WTC11 (cell line): ENCODE measurements at regions not wholly inside any gene's neighbourhood (a gene's known extent, or its start where the extent isn't known, plus 50 kb on each side); places are given as distances from the start of the nearest gene placed in this dataset.

Source experiments
- ATAC-seq: fragments of 200-7000 bp; cut with Tn5 transposase; 2 replicates; pipeline ENCODE4 v1.10.0; 2021; ENCODE audit warnings: mild to moderate bottlenecking, moderate library complexity
- CTCF ChIA-PET: fragments of 300-600 bp; sonication (Branson Sonifier 250); formaldehyde crosslinking; loops from one replicate; lab custom pipeline; 2021; ENCODE audit warnings: antibody characterized with exemption; lab: Charles Lee
- POLR2A ChIA-PET: fragments of 350-600 bp; sonication (Branson Sonifier 250); formaldehyde crosslinking; loops from one replicate; lab custom pipeline; 2021; ENCODE audit warnings: antibody characterized with exemption; lab: Charles Lee
- DNase-seq: peaks from one replicate; pipeline ENCODE4 v3.0.0; 2021; ENCODE audit warnings: low spot score
- H3K27ac Mint-ChIP-seq: 2 replicates; pipeline ENCODE4 v1.8.0; 2021; ENCODE audit warnings: mixed read lengths
- H3K27me3 Mint-ChIP-seq: 2 replicates; pipeline ENCODE4 v1.8.0; 2021; ENCODE audit warnings: low read depth, mild to moderate bottlenecking, moderate library complexity, mixed read lengths
- H3K36me3 Mint-ChIP-seq: 2 replicates; pipeline ENCODE4 v1.8.0; 2021; ENCODE audit warnings: mixed read lengths
- H3K4me1 Mint-ChIP-seq: 2 replicates; pipeline ENCODE4 v1.8.0; 2022; ENCODE audit warnings: mixed read lengths
- H3K4me3 Mint-ChIP-seq: 2 replicates; pipeline ENCODE4 v1.8.0; 2021; ENCODE audit warnings: mild to moderate bottlenecking, moderate library complexity, mixed read lengths
- H3K9me3 Mint-ChIP-seq: 2 replicates; pipeline ENCODE4 v1.8.0; 2021; ENCODE audit warnings: mixed read lengths
- AFF4 ChIP-seq: sonication (generic); formaldehyde crosslinking; IDR thresholded peaks from 2 replicates; pipeline ENCODE4 v1.8.1; 2023; ENCODE audit warnings: mild to moderate bottlenecking, missing genetic modification reagents, borderline replicate concordance
- CBFB ChIP-seq: sonication (generic); formaldehyde crosslinking; IDR thresholded peaks from 2 replicates; pipeline ENCODE4 v1.8.1; 2022; ENCODE audit warnings: mild to moderate bottlenecking, low read depth, missing genetic modification reagents
- CREB1 ChIP-seq: sonication (generic); formaldehyde crosslinking; IDR thresholded peaks from 2 replicates; pipeline ENCODE4 v1.8.0; 2023; ENCODE audit warnings: mild to moderate bottlenecking, missing genetic modification reagents
- E2F4 ChIP-seq: sonication (generic); formaldehyde crosslinking; IDR thresholded peaks from 2 replicates; pipeline ENCODE4 v1.8.1; 2022; ENCODE audit warnings: low read depth, mild to moderate bottlenecking, moderate library complexity, missing genetic modification reagents, borderline replicate concordance
- ERG ChIP-seq: fragments of 250-450 bp; sonication (Bioruptor Pico); IDR thresholded peaks from 2 replicates; pipeline ENCODE4 v1.8.0; 2021; ENCODE audit warnings: mild to moderate bottlenecking
- FOXP1 ChIP-seq: sonication (generic); formaldehyde crosslinking; IDR thresholded peaks from 2 replicates; pipeline ENCODE4 v1.8.0; 2022; ENCODE audit warnings: missing genetic modification reagents, mild to moderate bottlenecking, moderate library complexity, borderline replicate concordance
- NR1H2 ChIP-seq: sonication (generic); formaldehyde crosslinking; IDR thresholded peaks from 2 replicates; pipeline ENCODE4 v1.9.0; 2021; ENCODE audit warnings: mild to moderate bottlenecking, moderate library complexity, missing genetic modification reagents
- PRRX2 ChIP-seq: fragments of 250-450 bp; sonication (Bioruptor Pico); IDR thresholded peaks from 2 replicates; pipeline ENCODE4 v1.8.0; 2021; ENCODE audit warnings: mild to moderate bottlenecking
- SOX15 ChIP-seq: fragments of 250-450 bp; sonication (Bioruptor Pico); IDR thresholded peaks from 2 replicates; pipeline ENCODE4 v1.9.0; 2021; ENCODE audit warnings: mild to moderate bottlenecking
- ZBTB21 ChIP-seq: sonication (generic); formaldehyde crosslinking; IDR thresholded peaks from 2 replicates; pipeline ENCODE4 v1.8.1; 2023; ENCODE audit warnings: mild to moderate bottlenecking, missing genetic modification reagents, borderline replicate concordance
- ZBTB43 ChIP-seq: sonication (generic); formaldehyde crosslinking; IDR thresholded peaks from 2 replicates; pipeline ENCODE4 v1.8.1; 2023; ENCODE audit warnings: mild to moderate bottlenecking, missing genetic modification reagents
- ZNF232 ChIP-seq: sonication (generic); formaldehyde crosslinking; IDR thresholded peaks from 2 replicates; pipeline ENCODE4 v1.8.0; 2022; ENCODE audit warnings: mild to moderate bottlenecking, missing genetic modification reagents
- ZNF263 ChIP-seq: sonication (generic); formaldehyde crosslinking; IDR thresholded peaks from 2 replicates; pipeline ENCODE4 v1.8.1; 2022; ENCODE audit warnings: low read depth, mild to moderate bottlenecking, moderate library complexity, missing genetic modification reagents
- ZNF281 ChIP-seq: sonication (generic); formaldehyde crosslinking; IDR thresholded peaks from 2 replicates; pipeline ENCODE4 v1.8.0; 2023; ENCODE audit warnings: mild to moderate bottlenecking, missing genetic modification reagents
- TF ChIP-seq, protein P1 (sequence below): sonication (generic); formaldehyde crosslinking; IDR thresholded peaks from 2 replicates; pipeline ENCODE4 v1.8.0; 2022; ENCODE audit warnings: mild to moderate bottlenecking, missing genetic modification reagents
- TF ChIP-seq, protein P2 (sequence below): sonication (generic); formaldehyde crosslinking; IDR thresholded peaks from 2 replicates; pipeline ENCODE4 v1.8.1; 2023; ENCODE audit warnings: mild to moderate bottlenecking, missing genetic modification reagents, moderate library complexity

DNA sequence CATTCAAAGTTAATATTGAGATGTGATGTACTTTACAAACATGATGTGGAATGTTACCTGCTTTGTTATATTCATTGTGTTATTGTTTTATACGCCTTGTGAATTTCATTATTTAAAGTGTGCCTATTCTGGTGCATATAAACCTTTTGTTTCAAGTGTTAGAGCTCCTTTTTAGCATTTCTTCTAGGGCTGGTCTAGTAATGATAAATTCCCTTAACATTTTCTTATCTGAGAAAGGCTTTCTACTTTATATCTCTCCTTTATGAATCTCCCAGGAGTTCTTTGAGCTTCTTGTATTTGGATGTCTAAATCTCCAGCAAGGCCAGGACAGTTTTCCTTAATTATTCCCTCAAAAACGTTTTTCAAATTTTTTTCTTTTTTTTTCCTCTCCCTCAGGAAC is 1005.6 kb downstream of the IGSF11 start:
- no peak for DNase-seq
- no peaks in the 10 kb centered on the region for H3K4me1 Mint-ChIP-seq
- no peak for ATAC-seq
- no peak for TF ChIP-seq FOXP1
- no peak for TF ChIP-seq CREB1
- no peak for TF ChIP-seq AFF4
- no peak for TF ChIP-seq E2F4 (CRISPR knock-in tag)
- TF ChIP-seq ERG (CRISPR knock-in tag): no peak
- TF ChIP-seq, protein P1, sequence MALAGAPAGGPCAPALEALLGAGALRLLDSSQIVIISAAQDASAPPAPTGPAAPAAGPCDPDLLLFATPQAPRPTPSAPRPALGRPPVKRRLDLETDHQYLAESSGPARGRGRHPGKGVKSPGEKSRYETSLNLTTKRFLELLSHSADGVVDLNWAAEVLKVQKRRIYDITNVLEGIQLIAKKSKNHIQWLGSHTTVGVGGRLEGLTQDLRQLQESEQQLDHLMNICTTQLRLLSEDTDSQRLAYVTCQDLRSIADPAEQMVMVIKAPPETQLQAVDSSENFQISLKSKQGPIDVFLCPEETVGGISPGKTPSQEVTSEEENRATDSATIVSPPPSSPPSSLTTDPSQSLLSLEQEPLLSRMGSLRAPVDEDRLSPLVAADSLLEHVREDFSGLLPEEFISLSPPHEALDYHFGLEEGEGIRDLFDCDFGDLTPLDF (CRISPR knock-in tag): no peak
- no peak for TF ChIP-seq PRRX2
- POLR2A ChIA-PET: no interaction called here
- H3K4me3 Mint-ChIP-seq: no peak overlapping the region
- no peak overlapping the region for H3K27ac Mint-ChIP-seq
- no peaks in the 10 kb centered on the region for H3K27me3 Mint-ChIP-seq
- peaks cover 62% of the 10 kb centered on the region for H3K9me3 Mint-ChIP-seq
- CTCF ChIA-PET: no interaction called here
- H3K36me3 Mint-ChIP-seq: peaks cover 13% of the 10 kb centered on the region

DNA sequence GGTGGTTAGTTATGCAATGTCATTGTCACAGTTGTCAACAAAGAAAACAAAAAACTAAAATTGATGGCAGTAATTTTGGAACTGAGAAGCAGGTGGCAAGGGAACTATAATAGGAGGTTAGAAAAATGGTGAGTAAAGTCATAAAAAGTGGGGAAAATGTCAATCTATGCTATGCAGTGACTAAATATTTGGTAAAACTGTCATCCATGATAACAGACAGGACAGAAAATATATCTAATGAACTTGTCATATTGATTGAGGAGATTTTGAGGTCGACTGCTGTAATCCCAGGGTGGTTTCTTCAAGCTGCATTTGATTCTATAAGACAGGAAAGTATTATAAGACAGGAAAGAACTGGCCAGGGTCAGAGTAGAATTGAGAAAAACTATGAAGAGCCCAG is 998.4 kb downstream of the IGSF11 start:
- H3K4me1 Mint-ChIP-seq: no peaks in the 10 kb centered on the region
- no peak overlapping the region for H3K4me3 Mint-ChIP-seq
- peaks cover 19% of the 10 kb centered on the region for H3K9me3 Mint-ChIP-seq
- ChIA-PET CTCF (no interaction called here), POLR2A (no interaction called here)
- no peak for DNase-seq
- H3K36me3 Mint-ChIP-seq: peaks cover 4% of the 10 kb centered on the region
- no peak for ATAC-seq
- peaks cover 2% of the 10 kb centered on the region; the same call in 1 of the 2 replicates for H3K27me3 Mint-ChIP-seq
- no peak overlapping the region for H3K27ac Mint-ChIP-seq
- TF ChIP-seq CBFB (CRISPR knock-in tag) (no peak), ZNF232 (CRISPR knock-in tag) (no peak), ZNF263 (CRISPR knock-in tag) (no peak), NR1H2 (CRISPR knock-in tag) (no peak), ZBTB43 (CRISPR knock-in tag) (no peak), SOX15 (CRISPR knock-in tag) (no peak), ZNF281 (CRISPR knock-in tag) (no peak), FOXP1 (no peak), AFF4 (no peak), E2F4 (CRISPR knock-in tag) (no peak), ZBTB21 (CRISPR knock-in tag) (no peak)
- TF ChIP-seq, protein P2, sequence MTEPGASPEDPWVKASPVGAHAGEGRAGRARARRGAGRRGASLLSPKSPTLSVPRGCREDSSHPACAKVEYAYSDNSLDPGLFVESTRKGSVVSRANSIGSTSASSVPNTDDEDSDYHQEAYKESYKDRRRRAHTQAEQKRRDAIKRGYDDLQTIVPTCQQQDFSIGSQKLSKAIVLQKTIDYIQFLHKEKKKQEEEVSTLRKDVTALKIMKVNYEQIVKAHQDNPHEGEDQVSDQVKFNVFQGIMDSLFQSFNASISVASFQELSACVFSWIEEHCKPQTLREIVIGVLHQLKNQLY (CRISPR knock-in tag): no peak
